ENCODE measurements at regions not wholly inside any gene's neighbourhood (a gene's known extent, or its start where the extent isn't known, plus 50 kb on each side); places are given as distances from the start of the nearest gene placed in this dataset.

- Histone ChIP-seq H4K20me1 (ENCODE audit: insufficient read depth) (no peaks in the 10 kb centered on the region), H3K9me2 (ENCODE audit: insufficient read depth, low read length) (no peaks in the 10 kb centered on the region), H3K9ac (ENCODE audit: low read length) (no peak overlapping the region), H3K36me3 (ENCODE audit: insufficient read depth, low read length) (no peaks in the 10 kb centered on the region), H3K79me2 (replicated peaks; ENCODE audit: insufficient read depth, low read length) (no peaks in the 10 kb centered on the region), H3K27ac (ENCODE audit: low read length) (no peak overlapping the region), H3K9me3 (ENCODE audit: low read length) (no peaks in the 10 kb centered on the region), H3F3A (ENCODE audit: insufficient read depth, low read length, poor library complexity, severe bottlenecking) (no peaks in the 10 kb centered on the region), H3K27me3 (ENCODE audit: insufficient read depth, low read depth, low read length) (no peaks in the 10 kb centered on the region), H3K4me2 (ENCODE audit: low read length) (no peak overlapping the region), H2AFZ (ENCODE audit: low read depth, low read length) (no peak overlapping the region), H3K4me3 (ENCODE audit: low read length) (no peak overlapping the region)
- no peak for TF ChIP-seq EZH2 (IDR thresholded peaks at IDR 0.05; ENCODE audit: borderline replicate concordance, insufficient read depth, low read length, poor library complexity, severe bottlenecking)
- TF ChIP-seq RAD21 (conservative IDR thresholded peaks at IDR 0.05) = peak; percentile 49
- TF ChIP-seq SMC3 (conservative IDR thresholded peaks at IDR 0.05; ENCODE audit: poor library complexity) = peak; percentile 63
- TF ChIP-seq TAF1 (IDR thresholded peaks at IDR 0.05; ENCODE audit: low read depth) = no peak
- TF ChIP-seq MXI1 (conservative IDR thresholded peaks at IDR 0.05; ENCODE audit: poor library complexity, severe bottlenecking) = no peak
- no peak for TF ChIP-seq POLR2AphosphoS5 (IDR thresholded peaks at IDR 0.05)
- no peak for TF ChIP-seq REST (IDR thresholded peaks at IDR 0.05; ENCODE audit: borderline replicate concordance)
- peak; percentile 60 for TF ChIP-seq CTCF (IDR thresholded peaks at IDR 0.05; ENCODE audit: poor library complexity, severe bottlenecking)
- no peak for TF ChIP-seq EP300 (conservative IDR thresholded peaks at IDR 0.05; ENCODE audit: poor library complexity, severe bottlenecking)
Measured at GRCh38 chr4:15231265-15232091, 196.4 kb upstream of the C1QTNF7 start.

- H3K79me2 ChIP-seq (replicated peaks; ENCODE audit: insufficient read depth, low read length) = no peaks in the 10 kb centered on the region
- no peaks in the 10 kb centered on the region for H3K27me3 ChIP-seq (ENCODE audit: insufficient read depth, low read depth, low read length)
- H3F3A ChIP-seq (ENCODE audit: insufficient read depth, low read length, poor library complexity, severe bottlenecking) = no peaks in the 10 kb centered on the region
- TF ChIP-seq MXI1 (conservative IDR thresholded peaks at IDR 0.05; ENCODE audit: poor library complexity, severe bottlenecking) = no peak
- TF ChIP-seq SMC3 (conservative IDR thresholded peaks at IDR 0.05; ENCODE audit: poor library complexity) = no peak
- no peak for TF ChIP-seq EP300 (conservative IDR thresholded peaks at IDR 0.05; ENCODE audit: poor library complexity, severe bottlenecking)
- no peak for TF ChIP-seq TAF1 (IDR thresholded peaks at IDR 0.05; ENCODE audit: low read depth)
- no peak overlapping the region for H3K27ac ChIP-seq (ENCODE audit: low read length)
- H4K20me1 ChIP-seq (ENCODE audit: insufficient read depth) = no peaks in the 10 kb centered on the region
- H3K4me2 ChIP-seq (ENCODE audit: low read length) = no peak overlapping the region
- no peak overlapping the region for H3K9ac ChIP-seq (ENCODE audit: low read length)
- no peaks in the 10 kb centered on the region for H3K9me3 ChIP-seq (ENCODE audit: low read length)
- H3K9me2 ChIP-seq (ENCODE audit: insufficient read depth, low read length) = no peaks in the 10 kb centered on the region
- no peaks in the 10 kb centered on the region for H3K36me3 ChIP-seq (ENCODE audit: insufficient read depth, low read length)
- H3K4me3 ChIP-seq (ENCODE audit: low read length) = no peak overlapping the region
- no peak overlapping the region for H2AFZ ChIP-seq (ENCODE audit: low read depth, low read length)
Measured at GRCh38 chr4:15232366-15233263, 195.2 kb upstream of the C1QTNF7 start.

All from neural cell (in vitro differentiated cells).